Hepatocyte (in vitro differentiated cells): ENCODE measurements at regions not wholly inside any gene's neighbourhood (a gene's known extent, or its start where the extent isn't known, plus 50 kb on each side); places are given as distances from the start of the nearest gene placed in this dataset.

Source experiments
- EZH2 ChIP-seq: fragments of 200-600 bp; sonication (generic); IDR thresholded peaks from 2 replicates; pipeline ENCODE4 v1.6.1; 2016; ENCODE audit warnings: antibody characterized with exemption, mild to moderate bottlenecking, borderline replicate concordance
- EZH2phosphoT487 ChIP-seq: fragments of 200-600 bp; sonication (generic); IDR thresholded peaks from one replicate; pipeline ENCODE4 v1.6.1; 2018; ENCODE audit warnings: antibody characterized with exemption, mild to moderate bottlenecking, low read depth, moderate library complexity; ENCODE audit not compliant: unreplicated experiment, severe bottlenecking
- TF ChIP-seq, protein P1 (sequence below): fragments of 200-600 bp; sonication (generic); IDR thresholded peaks from 2 replicates; pipeline ENCODE4 v1.5.1; 2016; ENCODE audit warnings: antibody characterized with exemption, mild to moderate bottlenecking; ENCODE audit not compliant: poor library complexity

DNA sequence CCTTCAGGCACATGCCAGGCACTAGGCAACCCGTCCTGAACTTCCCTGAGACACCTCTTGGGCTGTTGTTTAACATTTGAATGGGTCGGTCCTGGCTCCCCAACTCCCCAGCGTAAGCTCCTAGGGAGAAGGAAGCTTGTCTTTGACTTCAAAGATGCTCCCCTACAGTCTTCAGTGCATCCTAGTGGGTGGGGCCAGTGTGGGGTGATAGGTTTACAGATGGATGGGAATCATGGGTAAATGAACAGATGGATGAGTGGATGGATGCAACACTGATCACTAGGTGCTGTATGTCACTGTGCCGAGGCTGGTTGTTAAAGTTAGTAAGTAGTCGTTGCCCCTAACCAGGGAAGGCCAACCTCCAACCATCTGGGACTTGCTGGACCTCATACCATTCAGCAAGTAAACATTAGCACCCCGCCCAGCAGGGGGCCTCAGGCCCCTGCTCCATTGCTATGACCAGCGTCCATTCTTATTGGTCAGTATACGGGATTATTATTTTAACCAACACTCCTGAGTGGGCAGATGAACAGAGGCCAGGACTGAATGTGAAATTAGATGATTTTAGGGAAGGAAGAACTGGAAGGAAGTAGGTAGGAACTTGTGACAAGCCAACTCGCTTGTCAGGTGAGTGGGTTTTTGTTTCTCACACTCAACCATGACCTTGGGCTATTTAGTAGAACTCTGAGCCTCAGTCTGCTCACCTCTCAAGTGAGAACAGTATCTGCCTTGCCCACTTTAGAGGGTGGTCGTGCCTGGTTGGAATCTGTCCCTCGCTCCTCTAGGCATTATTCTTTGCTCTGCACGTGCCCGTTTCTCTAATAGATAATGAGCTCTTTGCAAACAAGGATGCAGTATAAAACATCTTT lies 82.9 kb upstream of the FOXP4 start:
- TF ChIP-seq, protein P1, sequence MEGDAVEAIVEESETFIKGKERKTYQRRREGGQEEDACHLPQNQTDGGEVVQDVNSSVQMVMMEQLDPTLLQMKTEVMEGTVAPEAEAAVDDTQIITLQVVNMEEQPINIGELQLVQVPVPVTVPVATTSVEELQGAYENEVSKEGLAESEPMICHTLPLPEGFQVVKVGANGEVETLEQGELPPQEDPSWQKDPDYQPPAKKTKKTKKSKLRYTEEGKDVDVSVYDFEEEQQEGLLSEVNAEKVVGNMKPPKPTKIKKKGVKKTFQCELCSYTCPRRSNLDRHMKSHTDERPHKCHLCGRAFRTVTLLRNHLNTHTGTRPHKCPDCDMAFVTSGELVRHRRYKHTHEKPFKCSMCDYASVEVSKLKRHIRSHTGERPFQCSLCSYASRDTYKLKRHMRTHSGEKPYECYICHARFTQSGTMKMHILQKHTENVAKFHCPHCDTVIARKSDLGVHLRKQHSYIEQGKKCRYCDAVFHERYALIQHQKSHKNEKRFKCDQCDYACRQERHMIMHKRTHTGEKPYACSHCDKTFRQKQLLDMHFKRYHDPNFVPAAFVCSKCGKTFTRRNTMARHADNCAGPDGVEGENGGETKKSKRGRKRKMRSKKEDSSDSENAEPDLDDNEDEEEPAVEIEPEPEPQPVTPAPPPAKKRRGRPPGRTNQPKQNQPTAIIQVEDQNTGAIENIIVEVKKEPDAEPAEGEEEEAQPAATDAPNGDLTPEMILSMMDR: peak; percentile 59
- TF ChIP-seq EZH2 (no peak), EZH2phosphoT487 (no peak)
